HG02970 (cell line): ENCODE measurements at regions not wholly inside any gene's neighbourhood (a gene's known extent, or its start where the extent isn't known, plus 50 kb on each side); places are given as distances from the start of the nearest gene placed in this dataset.
"Not testable (repeated sequence)": the region's sequence is repeated elsewhere in the genome, so short reads cannot be mapped to it uniquely, and the experiment has no call there.

Source experiments
- ATAC-seq: cut with Tn5 transposase; IDR thresholded peaks from one replicate; pipeline ENCODE4 v1.9.1; 2021; ENCODE audit warnings: mild to moderate bottlenecking, moderate library complexity, moderate number of reproducible peaks; ENCODE audit not compliant: unreplicated experiment, low FRiP score

DNA sequence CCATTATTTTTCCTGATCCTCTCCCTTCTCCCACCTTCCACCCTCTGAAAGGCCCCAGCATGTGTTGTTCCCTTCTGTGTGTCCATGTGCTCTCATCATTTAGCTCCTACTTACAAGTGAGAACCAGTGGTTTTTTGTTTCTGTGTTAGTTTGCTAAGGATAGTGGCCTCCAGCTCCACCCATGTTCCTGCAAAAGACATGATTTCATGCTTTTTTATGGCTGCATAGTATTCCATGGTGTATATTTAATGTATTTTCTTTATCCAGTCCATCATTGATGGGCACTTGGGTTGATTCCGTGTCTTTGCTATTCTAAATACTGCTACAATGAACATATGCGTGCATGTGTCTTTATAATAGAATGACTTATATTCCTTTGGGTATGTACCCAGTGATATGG is 89.4 kb upstream of the C1orf174 start:
- no peak for ATAC-seq

- ATAC-seq = no peak
These were observed 92.1 kb upstream of the C1orf174 start for GRCh38 chr1:3992103-3992556.

DNA sequence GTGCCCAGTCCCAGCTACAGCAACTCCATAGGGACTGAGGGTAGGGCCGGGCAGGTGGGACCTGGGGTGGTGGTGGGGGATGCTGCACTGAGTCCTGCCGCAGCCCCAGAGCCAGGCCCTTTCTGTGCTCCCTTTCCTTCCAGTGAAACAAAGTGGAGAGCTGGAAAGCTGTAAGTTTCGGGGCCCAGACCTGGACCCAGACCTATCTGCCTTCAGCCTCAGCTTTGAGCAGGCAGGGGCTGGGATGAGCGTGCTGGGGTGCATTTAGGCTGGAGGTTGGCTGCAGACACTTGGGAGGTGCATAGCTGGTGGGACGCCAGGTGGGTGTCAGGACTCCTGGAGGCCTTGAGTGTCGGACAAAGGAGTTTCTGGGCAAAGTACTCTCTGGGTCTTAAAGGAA is 92.7 kb upstream of the C1orf174 start:
- ATAC-seq = no peak

- no peak for ATAC-seq
These were observed 93.7 kb upstream of the C1orf174 start for GRCh38 chr1:3993619-3994375.

DNA sequence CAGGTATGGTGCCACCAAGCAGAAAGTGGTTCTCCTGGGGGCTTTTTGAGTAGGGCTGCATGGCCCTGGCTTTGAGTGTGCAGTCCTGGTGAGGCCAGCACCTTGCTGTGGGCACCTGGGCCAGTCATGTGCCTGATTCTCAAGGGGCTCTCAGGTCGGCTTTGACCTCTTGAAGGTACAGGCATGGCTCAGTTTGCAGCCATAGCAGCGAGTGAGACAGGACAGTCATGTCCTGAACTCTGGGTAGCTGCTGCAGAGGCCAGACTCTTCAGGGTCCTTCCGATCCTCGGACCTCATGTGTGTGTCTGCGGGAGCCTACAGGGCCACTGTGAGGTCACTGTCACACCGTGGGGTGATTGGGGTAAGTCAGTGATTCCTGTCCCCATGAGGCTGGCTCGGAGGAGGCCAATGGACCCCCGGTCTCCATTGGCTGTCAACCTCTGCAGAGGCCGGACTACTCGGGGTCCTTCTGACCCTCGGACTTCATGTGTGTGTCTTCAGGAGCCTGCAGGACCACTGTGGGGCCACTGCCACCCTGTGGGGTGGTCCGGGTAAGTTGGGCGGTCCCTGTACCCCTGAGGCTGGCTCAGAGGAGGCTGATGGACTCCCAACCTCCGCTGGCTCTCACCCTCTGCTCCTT is 95.2 kb upstream of the C1orf174 start:
- no peak for ATAC-seq

DNA sequence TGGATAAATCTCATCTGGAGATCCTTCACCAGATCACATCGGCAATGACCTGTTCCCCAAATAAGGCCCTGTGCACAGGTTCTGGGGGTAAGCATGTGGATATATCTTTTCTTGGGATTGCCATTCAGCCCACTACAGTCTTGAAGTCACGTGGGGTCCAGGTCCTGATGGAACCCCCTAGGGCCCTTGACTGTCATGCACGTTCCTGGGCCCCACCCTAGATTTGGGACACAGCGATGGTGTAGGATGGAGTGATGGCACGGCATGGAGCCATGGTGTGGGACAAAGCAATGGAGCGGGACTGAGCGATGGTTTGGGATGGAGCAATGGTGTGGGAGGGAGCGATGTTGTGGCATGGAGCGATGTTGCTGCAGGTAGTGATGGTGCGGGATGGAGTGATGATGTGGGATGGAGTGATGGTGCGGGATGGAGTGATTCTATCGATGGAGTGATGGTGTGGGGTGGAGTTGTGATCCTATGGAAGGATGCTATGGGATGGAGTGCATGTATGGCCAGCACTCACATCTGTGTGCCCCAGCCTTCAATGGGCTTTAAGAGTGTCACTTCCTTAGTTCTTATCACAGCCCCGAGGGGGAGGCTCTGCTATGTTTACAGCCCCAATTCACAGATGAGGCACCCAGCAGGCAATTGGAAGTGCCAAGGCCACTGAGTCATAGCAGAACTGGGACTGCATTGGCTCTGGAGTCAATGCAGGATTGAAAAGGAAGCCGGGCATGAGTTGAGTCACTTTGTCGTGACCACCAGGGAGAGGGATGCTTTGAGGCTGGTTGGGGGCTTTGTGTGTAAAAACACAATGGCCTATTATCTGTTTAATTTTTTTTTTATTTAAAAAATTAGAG is 97.0 kb upstream of the C1orf174 start:
- ATAC-seq = no peak

DNA sequence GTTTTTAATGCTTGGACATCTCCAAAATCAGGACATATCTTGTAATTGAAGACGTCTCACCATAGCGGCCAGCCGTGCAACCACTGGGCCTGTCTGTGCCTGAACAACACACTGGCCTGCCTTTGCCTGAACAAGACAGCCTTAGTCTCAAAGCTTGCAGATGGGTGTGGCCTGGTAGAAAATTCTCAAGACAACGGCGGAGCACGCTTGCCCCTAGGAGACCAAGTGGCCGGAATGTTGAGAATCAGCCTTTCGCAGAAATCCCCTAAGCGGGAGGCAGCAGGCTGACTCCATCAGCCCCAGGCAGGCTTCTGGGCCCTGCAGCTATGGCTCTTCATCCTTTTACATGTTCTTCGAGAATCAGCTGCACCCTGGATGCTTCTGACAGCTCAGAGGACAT is 98.0 kb upstream of the C1orf174 start:
- ATAC-seq = no peak

DNA sequence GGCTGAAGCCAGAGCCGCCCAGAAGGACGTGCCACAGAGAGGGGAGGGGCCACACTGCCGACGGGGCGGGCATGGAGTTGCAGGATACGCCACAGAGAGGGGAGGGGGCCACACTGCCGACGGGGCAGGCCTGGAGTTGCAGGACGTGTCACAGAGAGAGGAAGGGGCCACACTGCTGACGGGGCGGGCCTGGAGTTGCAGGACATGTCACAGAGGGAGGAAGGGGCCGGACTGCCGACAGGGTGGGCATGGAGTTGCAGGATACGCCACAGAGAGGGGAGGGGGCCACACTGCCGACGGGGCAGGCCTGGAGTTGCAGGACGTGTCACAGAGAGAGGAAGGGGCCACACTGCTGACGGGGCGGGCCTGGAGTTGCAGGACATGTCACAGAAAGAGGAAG is 99.4 kb upstream of the C1orf174 start:
- ATAC-seq = not testable (repeated sequence)

- no peak for ATAC-seq
These were observed 100.1 kb upstream of the C1orf174 start for GRCh38 chr1:3999941-4000735.

GRCh38 chr1:4000811-4001251 is 100.8 kb upstream of the C1orf174 start:
- ATAC-seq = no peak

GRCh38 chr1:4001461-4001860 is 101.4 kb upstream of the C1orf174 start:
- no peak for ATAC-seq

DNA sequence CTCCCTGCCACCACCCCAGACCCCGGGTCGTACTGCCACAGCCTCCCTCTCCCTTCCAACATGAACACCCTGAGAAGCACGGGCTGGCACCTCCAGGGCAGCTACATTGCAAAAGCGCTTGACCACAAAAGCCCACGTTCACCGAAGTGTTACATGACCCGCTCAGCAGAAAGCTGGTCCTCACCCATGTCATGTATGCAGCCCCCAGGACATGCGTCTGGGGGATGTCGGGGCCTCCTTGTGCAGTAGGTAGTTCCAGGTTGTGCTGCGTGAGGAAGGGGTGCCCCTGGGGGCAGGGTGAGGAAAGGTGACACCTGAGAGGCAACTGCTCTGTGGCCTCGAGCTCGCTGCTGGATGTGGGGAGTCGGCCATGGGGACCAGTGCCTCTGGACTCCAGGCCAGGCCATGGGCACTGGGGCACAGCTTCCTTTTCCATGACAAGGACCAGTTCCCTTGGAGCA is 102.0 kb upstream of the C1orf174 start:
- no peak for ATAC-seq

DNA sequence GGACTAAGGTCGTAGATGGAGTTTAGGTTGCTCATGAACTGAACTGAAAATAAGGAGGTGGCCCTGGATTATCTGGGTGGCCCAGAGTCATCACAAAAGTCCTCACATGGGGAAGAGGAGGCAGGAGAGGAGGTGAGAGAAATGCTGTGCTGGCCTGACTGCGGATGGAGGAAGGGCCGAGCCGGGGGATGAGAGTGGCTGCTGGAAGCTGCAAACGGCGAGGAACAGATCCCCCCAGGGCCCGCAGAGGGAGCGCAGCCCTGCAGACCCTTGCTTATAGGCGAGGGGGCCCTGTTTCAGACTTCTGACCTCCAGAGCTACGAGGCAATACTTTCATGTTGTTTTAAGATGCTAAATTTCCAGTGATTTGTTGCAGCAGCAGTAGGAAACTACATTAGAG is 102.7 kb upstream of the C1orf174 start:
- ATAC-seq = no peak

DNA sequence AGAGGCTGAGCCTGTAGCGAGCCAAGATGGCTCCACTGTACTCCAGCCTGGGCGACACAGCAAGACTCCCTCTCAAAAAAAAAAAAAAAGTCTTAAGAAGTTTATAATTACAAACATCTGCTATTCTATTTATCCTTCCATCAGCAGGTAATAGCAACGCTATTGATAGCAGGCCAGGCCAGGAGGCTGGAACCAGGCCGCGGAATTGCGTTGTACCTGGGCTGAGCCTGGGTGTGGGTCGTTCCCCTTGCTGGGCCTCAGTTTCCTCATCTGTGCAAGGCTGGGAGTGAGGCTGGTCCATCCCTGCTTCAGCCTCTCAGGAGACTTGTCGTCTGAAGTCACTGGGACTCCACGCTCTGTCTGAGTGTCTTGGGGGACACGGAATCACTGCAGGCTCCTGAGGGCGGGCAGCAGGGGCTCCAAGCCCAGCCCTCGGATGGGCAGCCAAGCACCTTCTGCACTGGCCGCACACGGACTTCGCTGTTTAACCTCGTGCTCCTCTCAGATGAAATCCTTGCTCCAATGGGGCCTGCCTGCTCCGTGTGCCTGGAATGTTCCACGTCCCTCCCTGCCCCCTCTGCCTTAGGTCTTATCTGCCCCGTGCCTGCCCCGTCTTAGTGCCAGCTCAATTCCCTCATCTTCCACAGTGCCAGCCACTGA is 103.9 kb upstream of the C1orf174 start:
- ATAC-seq = no peak

DNA sequence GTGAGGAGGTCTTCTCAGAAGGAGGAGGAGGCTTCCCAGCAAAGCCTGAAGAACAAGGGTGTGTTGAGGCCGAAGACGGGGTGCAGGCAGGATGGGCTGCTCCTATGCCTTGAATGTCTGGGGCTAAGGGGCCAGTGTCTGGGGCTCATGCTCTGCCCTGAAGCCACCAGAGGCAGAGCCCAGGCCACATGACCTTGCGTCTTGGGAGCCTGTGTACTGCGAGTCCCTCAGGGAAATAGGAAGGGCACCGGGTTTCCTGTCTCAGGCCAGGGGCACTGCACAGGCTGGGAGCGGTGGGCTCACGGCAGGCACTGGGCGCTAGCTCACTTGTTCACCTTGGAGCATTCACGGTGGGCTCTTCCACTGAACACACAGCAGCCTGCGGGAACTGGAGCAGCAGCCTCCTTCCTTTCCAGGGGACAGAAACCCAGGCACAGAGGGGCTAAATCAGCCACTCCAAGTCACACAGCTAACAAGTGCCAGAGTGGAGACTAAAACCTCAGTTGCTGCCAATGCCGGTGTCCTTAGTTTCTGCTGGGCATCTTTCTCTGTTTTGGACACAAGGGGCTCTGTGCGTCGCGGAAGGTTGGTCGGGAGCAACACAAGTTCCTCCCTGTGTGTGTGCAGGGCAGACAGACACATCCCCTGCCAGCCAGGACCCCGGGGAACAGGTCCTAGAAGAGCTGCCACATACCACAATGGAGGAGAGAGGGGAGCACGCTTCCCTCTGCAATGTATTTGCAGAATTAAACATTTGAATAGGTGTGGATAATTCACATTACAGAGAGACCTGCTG is 104.8 kb upstream of the C1orf174 start:
- no peak for ATAC-seq

- no peak for ATAC-seq
These were observed 105.4 kb upstream of the C1orf174 start for GRCh38 chr1:4005431-4005830.

GRCh38 chr1:4006676-4007374 is 106.8 kb upstream of the C1orf174 start:
- ATAC-seq = no peak

GRCh38 chr1:4010284-4010683 is 110.2 kb upstream of the C1orf174 start:
- ATAC-seq = no peak
